ENCODE measurements at regions not wholly inside any gene's neighbourhood (a gene's known extent, or its start where the extent isn't known, plus 50 kb on each side); places are given as distances from the start of the nearest gene placed in this dataset.

DNA sequence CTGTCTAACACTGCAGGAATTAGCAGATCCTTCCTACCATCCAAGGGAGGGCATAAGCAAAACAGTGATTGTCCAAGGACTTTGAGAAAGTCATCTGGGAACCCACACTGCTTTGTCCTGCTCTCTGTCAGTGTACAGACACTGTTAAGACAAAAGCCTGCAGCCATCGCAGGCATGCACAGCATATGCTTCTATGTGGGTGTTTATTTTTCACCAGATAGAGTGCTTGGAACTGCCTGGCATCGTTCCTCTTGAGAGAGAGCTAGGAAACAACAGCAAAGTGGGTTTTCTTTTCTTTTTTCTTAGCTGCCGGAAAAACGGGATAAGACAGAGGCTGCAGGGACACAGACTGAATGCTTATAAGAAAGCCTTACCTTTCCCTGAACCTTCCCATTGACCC, 212.3 kb downstream of the ICE1 start:
- Histone ChIP-seq H3K4me3 (no peak overlapping the region), H3K27ac (no peak overlapping the region), H3K9me3 (ENCODE audit: low read depth) (no peaks in the 10 kb centered on the region), H3K4me1 (no peaks in the 10 kb centered on the region), H2AFZ (replicated peaks) (no peak overlapping the region), H3F3A (ENCODE audit: low read depth) (no peaks in the 10 kb centered on the region), H3K36me3 (no peaks in the 10 kb centered on the region), H3K79me2 (ENCODE audit: low read depth) (no peaks in the 10 kb centered on the region), H3K27me3 (no peaks in the 10 kb centered on the region), H3K9ac (no peak overlapping the region), H3K4me2 (no peak overlapping the region), H4K20me1 (ENCODE audit: low read depth) (no peaks in the 10 kb centered on the region)
- H3K27ac Mint-ChIP-seq = no peak overlapping the region
- DNase-seq (ENCODE audit: low spot score) = no peak
- H3K4me3 Mint-ChIP-seq = no peak overlapping the region
- H3K27me3 Mint-ChIP-seq (ENCODE audit: insufficient read depth, low read depth) = peaks cover 4% of the 10 kb centered on the region
- TF ChIP-seq EZH2 (IDR thresholded peaks at IDR 0.05) (no peak), EZH2phosphoT487 (IDR thresholded peaks at IDR 0.05) (no peak)
- TF ChIP-seq, protein P1, sequence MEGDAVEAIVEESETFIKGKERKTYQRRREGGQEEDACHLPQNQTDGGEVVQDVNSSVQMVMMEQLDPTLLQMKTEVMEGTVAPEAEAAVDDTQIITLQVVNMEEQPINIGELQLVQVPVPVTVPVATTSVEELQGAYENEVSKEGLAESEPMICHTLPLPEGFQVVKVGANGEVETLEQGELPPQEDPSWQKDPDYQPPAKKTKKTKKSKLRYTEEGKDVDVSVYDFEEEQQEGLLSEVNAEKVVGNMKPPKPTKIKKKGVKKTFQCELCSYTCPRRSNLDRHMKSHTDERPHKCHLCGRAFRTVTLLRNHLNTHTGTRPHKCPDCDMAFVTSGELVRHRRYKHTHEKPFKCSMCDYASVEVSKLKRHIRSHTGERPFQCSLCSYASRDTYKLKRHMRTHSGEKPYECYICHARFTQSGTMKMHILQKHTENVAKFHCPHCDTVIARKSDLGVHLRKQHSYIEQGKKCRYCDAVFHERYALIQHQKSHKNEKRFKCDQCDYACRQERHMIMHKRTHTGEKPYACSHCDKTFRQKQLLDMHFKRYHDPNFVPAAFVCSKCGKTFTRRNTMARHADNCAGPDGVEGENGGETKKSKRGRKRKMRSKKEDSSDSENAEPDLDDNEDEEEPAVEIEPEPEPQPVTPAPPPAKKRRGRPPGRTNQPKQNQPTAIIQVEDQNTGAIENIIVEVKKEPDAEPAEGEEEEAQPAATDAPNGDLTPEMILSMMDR (IDR thresholded peaks at IDR 0.05) = no peak
- no peaks in the 10 kb centered on the region for H3K9me3 Mint-ChIP-seq
- H3K4me1 Mint-ChIP-seq = peaks cover 2% of the 10 kb centered on the region
- H3K36me3 Mint-ChIP-seq = no peaks in the 10 kb centered on the region

DNA sequence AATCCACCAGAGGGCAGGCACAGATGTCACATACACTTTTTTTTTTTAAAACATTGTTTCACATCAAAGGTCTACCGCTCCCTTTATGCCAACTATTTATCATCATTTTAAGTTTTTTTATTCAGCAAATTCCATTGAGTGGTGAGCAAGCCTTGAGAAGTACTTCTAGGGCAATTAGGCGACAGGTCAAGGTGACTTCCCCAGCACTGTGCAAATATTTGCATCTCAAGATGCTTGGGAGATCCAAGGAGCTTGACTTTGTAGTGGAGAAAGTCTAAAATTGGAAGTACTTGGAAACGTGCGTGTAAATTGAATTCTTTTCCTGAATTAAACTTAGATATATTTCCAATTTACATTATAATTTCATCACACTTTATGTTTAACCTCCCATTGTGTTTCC, 211.1 kb downstream of the ICE1 start:
- Histone ChIP-seq H3K36me3 (no peaks in the 10 kb centered on the region), H2AFZ (replicated peaks) (no peak overlapping the region), H3K4me2 (no peak overlapping the region), H3K4me1 (no peaks in the 10 kb centered on the region), H3K9me3 (ENCODE audit: low read depth) (no peaks in the 10 kb centered on the region), H3K4me3 (no peak overlapping the region), H3K79me2 (ENCODE audit: low read depth) (no peaks in the 10 kb centered on the region), H3K9ac (no peak overlapping the region), H3F3A (ENCODE audit: low read depth) (no peaks in the 10 kb centered on the region), H4K20me1 (ENCODE audit: low read depth) (no peaks in the 10 kb centered on the region), H3K27ac (no peak overlapping the region), H3K27me3 (no peaks in the 10 kb centered on the region)
- peaks cover 5% of the 10 kb centered on the region for H3K27me3 Mint-ChIP-seq (ENCODE audit: insufficient read depth, low read depth)
- no peak overlapping the region for H3K27ac Mint-ChIP-seq
- no peaks in the 10 kb centered on the region for H3K36me3 Mint-ChIP-seq
- no peak for DNase-seq (ENCODE audit: low spot score)
- H3K4me1 Mint-ChIP-seq = peaks cover 11% of the 10 kb centered on the region
- H3K9me3 Mint-ChIP-seq = peaks cover 3% of the 10 kb centered on the region
- TF ChIP-seq, protein P1 (IDR thresholded peaks at IDR 0.05) = no peak
- TF ChIP-seq EZH2 (IDR thresholded peaks at IDR 0.05) = no peak
- TF ChIP-seq EZH2phosphoT487 (IDR thresholded peaks at IDR 0.05) = no peak
- H3K4me3 Mint-ChIP-seq = no peak overlapping the region

DNA sequence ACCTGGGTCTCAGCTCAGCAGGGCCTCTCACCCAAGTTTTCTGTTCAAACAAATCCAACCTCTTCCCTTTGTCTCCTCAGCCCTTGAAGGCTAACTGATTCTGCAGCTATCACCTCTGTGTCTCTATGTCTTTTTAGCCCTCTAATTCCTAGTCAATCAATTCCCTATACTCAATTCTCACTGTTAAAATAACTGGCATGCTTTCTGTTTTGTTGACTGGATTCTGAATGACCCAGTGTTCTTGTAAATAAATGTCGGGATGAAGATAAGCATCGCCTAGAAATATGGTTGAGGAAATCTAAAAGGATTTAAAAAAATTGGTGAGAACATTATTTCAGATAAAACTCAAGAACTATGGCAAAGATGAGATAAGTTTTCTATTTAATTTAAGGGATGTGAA, 210.2 kb downstream of the ICE1 start:
- H3K9me3 ChIP-seq (ENCODE audit: low read depth) = no peaks in the 10 kb centered on the region
- Mint-ChIP-seq H3K9me3 (peaks cover 3% of the 10 kb centered on the region), H3K27me3 (ENCODE audit: insufficient read depth, low read depth) (peaks cover 5% of the 10 kb centered on the region), H3K4me1 (peaks cover 11% of the 10 kb centered on the region), H3K36me3 (no peaks in the 10 kb centered on the region), H3K4me3 (no peak overlapping the region), H3K27ac (no peak overlapping the region)
- no peaks in the 10 kb centered on the region for H3K27me3 ChIP-seq
- no peak overlapping the region for H3K4me2 ChIP-seq
- TF ChIP-seq EZH2 (IDR thresholded peaks at IDR 0.05) = no peak
- TF ChIP-seq, protein P1 (IDR thresholded peaks at IDR 0.05) = no peak
- TF ChIP-seq EZH2phosphoT487 (IDR thresholded peaks at IDR 0.05) = no peak
- H3K36me3 ChIP-seq = no peaks in the 10 kb centered on the region
- H4K20me1 ChIP-seq (ENCODE audit: low read depth) = no peaks in the 10 kb centered on the region
- H3K4me1 ChIP-seq = no peaks in the 10 kb centered on the region
- H3K9ac ChIP-seq = no peak overlapping the region
- H3K79me2 ChIP-seq (ENCODE audit: low read depth) = no peaks in the 10 kb centered on the region
- H2AFZ ChIP-seq (replicated peaks) = no peak overlapping the region
- no peak overlapping the region for H3K27ac ChIP-seq
- no peak overlapping the region for H3K4me3 ChIP-seq
- H3F3A ChIP-seq (ENCODE audit: low read depth) = no peaks in the 10 kb centered on the region
- DNase-seq (ENCODE audit: low spot score) = no peak

DNA sequence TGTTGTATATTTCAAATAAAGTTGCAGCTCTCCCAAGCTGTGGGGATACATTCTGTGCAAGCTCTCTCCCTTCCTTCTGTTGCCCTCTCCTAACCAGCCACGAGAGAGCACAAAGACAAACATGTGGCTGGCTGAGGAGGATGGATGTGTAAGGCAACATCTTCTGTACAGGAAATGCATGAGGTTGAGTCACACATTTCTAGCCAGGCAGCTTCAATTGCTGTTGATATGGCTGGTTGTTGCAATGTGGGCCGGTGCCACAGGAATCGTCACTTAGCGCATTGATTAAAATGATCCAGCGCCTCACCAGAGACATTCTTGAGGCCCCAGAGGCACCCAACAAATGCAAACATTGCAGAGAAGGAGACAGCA, 207.1 kb downstream of the ICE1 start:
- no peak for DNase-seq (ENCODE audit: low spot score)

More for the DNA sequence above, 207.1 kb downstream of the ICE1 start:
- H3F3A ChIP-seq (ENCODE audit: low read depth) = no peaks in the 10 kb centered on the region
- Mint-ChIP-seq H3K4me1 (peaks cover 11% of the 10 kb centered on the region), H3K9me3 (peaks cover 13% of the 10 kb centered on the region), H3K36me3 (no peaks in the 10 kb centered on the region), H3K27me3 (ENCODE audit: insufficient read depth, low read depth) (peaks cover 4% of the 10 kb centered on the region), H3K27ac (no peak overlapping the region), H3K4me3 (no peak overlapping the region)
- no peak overlapping the region for H2AFZ ChIP-seq (replicated peaks)
- no peaks in the 10 kb centered on the region for H3K27me3 ChIP-seq
- no peaks in the 10 kb centered on the region for H3K9me3 ChIP-seq (ENCODE audit: low read depth)
- H3K4me3 ChIP-seq = no peak overlapping the region
- H3K4me2 ChIP-seq = no peak overlapping the region
- H3K79me2 ChIP-seq (ENCODE audit: low read depth) = no peaks in the 10 kb centered on the region
- no peak overlapping the region for H3K9ac ChIP-seq
- no peak for TF ChIP-seq EZH2 (IDR thresholded peaks at IDR 0.05)
- TF ChIP-seq, protein P1 (IDR thresholded peaks at IDR 0.05) = no peak
- TF ChIP-seq EZH2phosphoT487 (IDR thresholded peaks at IDR 0.05) = no peak
- no peak overlapping the region for H3K27ac ChIP-seq
- no peaks in the 10 kb centered on the region for H3K4me1 ChIP-seq
- no peaks in the 10 kb centered on the region for H4K20me1 ChIP-seq (ENCODE audit: low read depth)
- H3K36me3 ChIP-seq = no peaks in the 10 kb centered on the region

Data from neural progenitor cell (in vitro differentiated cells).